IPS DF 4.7 (cell line): ENCODE measurements at regions not wholly inside any gene's neighbourhood (a gene's known extent, or its start where the extent isn't known, plus 50 kb on each side); places are given as distances from the start of the nearest gene placed in this dataset.
"Not testable (repeated sequence)": the region's sequence is repeated elsewhere in the genome, so short reads cannot be mapped to it uniquely, and the experiment has no call there.

ENCODE experiments used
- DNase-seq: peaks from one replicate; pipeline ENCODE4 v3.0.0-alpha.2; 2013; ENCODE audit warnings: low spot score; ENCODE audit errors: extremely low read depth

DNA sequence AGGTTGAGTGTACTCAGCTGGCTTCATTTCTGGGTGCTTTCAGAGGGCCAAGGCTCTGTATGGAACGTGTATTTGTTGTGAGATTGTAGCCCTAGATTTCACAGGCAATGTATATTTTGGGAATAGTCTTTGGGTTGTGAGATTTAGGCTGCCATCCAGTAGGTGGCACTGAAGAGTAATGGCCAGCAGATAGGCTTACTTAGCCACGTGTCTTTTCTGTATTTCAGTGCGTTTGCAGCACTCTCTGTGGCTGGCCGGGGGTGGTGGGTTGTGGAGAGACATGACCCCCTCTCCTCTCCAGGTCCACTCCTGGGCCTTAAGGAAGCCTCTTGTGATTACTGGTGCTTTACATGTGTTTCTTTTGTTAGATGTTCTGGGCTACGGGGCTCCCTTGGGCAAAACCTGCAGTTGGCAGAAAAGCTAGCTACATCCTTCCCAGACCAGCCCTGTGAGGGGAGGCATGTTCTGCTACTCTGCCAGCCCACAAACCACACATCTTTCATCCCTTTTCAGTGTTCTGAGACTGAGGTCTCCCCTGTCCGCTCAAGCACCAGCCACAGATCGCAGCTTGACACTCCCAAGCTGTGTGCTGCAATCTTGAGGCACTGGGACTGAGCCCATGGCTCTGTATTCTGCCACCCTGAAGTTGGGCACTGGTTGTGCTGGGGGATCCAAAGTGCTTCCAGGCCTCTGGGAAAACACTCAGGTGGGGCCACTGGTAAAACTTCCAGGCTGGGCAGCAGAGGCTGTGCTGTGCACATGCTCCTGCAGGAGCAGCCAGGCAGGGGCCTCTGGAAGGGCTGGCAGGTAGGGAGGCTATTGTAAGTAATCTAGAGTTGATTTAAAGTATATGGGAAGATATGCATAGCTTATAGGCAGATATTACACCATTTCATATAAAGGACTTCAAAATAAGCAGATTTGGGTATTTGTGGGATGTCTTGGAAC lies 1096.8 kb upstream of the PCDH20 start:
- peak; percentile 53 for DNase-seq

DNA sequence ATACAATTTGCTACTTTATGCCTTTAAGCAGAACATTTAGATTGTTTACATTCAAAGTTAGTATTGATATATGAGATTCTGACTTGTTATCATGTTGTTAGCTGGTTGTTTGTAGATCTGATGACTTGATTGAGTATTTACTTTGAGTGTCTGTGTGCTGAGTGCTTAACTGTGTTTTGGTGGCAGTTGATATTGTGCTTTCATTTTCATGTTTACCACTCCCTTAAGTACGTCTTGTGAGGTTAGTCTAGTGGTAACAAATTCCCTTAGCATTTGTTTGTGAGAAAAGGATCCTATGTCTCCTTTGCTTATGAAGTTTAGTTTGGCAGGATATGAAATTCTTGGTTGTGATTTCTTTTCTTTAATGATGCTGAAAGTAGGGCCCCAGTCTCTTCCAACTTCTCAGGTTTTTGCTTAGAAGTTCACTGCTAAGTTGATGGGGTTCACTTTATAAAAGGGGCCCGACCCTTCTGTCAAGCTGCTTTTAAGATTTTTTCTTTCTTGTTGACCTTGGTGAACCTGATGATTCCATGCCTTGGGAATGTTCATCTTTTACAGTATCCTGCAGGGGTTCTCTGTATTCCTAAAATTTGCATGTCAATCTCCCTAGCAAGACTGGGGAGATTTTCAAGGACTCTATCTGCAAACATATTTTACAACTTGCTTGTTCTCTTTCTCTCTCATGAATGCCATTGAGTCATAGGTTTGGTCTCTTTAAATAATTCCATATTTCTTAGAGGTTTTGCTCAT lies 1095.4 kb upstream of the PCDH20 start:
- DNase-seq = peak; percentile 58

DNA sequence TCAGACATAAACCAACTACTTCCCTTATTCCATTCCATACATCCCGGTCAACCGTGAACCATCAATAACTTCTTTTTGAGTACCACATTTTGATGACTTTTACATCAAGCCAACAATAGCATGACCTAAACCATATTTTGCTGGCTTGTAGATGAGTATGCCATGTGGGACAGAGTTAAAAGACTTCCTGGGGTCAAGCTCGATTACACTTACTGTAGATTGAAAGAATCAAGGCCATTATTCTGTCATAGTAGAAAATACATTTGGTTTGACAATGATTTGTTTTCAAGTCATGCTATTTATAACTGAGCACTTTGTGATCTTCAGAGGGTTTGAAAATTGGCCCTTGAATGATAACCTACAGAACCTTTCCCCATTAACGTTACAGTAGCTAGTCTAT lies 1086.9 kb upstream of the PCDH20 start:
- no peak for DNase-seq

DNA sequence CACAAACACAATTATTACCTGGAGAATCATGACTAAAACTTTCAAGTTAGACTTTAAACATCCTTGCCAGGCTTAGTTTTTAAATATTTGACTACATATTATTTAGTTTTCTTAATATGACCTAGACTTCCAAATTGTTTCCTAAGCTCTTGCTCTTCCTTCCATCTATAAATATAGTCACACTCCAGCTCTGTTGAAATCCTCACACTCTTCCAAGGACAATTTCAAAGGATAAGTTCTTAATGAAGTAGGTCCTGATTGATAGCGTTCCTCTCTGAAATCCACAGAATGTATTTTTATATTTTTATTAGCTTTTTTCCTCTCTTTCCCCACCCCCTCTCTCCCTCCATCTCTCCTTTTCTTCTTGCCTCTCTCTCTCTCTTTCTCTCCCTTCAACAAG lies 1074.1 kb upstream of the PCDH20 start:
- no peak for DNase-seq

DNA sequence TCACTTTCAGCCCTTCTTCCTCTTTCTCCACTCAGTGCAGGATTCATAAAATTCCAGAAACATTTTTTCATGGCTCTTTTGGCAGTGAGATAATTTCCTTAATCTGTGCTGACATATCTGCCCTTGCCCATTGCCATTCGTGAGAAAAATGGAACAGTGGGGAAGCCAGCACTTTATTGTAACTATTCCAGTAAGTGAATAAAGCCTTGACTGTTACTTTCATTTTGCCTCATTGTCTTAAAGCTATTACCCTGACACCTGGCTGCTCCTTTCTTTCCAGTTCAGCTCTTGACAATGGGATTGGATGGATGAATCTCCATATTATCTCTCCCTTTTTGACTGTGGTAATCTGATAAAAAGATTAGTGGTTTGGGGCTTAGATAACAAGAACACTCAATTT lies 1068.1 kb upstream of the PCDH20 start:
- no peak for DNase-seq

DNA sequence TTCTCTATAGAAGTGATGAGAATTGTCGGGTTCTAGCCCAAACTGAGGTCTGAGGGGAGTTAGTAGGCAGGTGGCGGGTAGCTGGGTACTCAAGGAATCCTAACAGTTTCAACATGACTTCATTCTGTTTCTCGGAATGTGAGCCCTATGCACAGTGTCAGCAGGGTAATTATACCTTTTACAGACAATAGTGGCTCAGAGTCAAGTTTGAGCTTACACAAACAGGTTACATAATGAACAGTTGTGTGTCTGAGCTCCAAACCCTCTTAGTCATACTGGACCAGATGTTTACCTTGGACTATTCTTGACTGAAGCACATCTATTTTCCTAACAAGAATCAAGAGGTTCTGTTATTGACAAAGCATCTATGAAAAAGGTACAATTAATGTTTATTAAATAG lies 1066.7 kb upstream of the PCDH20 start:
- no peak for DNase-seq

DNA sequence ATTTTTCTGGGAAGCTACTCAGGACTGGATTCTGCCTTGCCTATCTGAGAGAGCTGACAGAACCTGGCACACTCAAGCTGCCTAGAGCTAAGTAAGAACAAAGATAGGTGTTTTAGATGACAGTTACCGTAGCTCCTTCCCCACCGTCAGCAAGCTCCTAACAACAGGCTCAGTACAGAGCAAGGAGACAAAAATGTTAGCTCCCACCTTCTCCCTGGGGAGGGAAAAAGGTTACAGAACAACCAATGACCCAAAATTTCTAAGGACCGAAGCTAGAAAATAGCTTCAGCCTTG lies 1058.2 kb upstream of the PCDH20 start:
- no peak for DNase-seq

DNA sequence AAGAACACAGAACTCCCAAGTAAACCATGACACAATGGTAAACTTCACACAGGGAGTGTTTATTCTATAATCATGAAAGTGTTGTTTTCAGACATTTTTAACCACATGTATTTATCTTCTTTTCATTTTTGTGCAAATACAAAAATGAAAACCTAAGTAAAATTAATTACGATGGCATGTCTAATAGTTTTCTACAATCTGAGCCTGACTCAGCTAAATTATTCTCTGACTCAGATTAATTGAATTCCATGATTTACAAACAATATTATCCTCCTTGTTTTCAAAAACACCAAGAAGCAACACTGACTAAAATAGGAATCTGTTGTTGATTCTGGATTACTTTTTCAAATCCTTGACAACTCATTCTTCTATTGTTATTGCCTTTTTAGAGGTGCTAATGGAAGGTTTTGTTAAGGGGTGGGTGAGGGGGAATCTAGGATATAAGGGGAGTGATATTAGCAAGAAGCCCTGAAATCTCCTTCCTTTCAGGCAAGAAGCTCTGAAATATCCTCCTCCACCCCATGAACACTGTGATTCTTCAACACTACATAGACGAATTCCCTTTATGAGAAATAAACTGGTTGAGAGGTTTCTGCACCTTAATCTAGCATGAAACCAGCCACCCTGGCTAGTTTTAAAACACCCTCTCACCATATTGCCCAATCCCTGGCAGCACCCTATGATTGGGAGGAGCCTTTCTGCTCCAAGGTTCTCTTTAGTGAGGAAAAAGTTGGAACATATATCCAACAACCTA lies 1057.7 kb upstream of the PCDH20 start:
- no peak for DNase-seq

DNA sequence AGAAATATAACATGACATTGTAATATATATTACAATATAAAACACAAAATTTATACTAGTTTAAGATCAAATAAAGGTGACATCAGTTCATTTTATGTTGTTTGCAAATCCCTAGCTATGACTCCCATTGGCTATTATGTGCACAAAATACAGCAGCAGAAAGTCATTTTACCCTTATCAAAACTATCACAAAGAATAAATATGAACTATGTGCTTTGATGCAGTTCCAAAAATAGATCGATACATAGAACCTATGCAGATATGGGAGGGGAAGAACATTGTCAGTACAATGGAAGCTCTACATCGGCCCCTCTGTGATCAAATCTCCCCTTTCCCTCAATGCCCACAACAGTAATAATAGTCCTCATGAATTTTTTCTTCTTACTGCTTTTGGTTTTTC lies 1038.1 kb upstream of the PCDH20 start:
- DNase-seq = no peak

DNA sequence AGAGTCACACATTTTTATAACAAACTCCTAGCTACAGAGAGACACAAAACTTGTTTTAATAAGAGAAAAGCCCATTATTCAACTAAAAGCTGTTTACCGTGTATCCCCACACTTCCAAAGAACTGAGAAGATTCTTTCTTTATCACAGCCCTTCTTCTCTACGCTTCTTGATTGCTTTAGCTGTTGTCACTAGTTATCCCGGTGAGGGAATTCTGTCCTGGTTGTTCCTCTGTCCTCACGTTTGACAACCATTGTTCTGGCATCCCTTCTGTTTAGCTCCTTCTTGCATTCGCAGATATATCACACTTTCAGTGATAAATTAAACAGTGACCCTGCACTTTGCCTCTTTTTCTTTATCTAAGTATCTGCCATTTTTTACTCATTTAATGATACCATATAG lies 1035.1 kb upstream of the PCDH20 start:
- DNase-seq = no peak

DNA sequence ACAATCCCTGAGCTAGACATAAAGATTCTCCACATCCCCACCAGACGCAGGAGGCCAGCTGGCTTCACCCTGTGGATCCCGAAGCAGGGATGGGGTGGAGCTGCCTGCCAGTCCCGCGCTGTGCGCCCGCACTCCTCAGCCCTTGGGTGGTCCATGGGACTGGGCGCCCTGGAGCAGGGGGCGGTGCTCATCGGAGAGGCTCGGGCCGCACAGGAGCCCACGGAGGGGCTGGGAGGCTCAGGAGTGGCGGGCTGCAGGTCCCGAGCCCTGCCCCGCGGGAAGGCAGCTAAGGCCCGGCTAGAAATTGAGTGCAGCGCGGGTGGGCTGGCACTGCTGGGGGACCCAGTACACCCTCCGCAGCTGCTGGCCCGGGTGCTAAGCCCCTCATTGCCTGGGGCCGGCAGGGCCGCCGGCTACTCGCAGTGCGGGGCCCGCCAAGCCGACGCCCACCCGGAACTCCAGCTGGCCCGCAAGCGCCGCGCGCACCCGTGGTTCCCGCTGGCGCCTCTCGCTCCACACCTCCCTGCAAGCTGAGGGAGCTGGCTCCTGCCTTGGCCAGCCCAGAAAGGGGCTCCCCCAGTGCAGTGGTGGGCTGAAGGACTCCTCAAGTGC lies 1032.2 kb upstream of the PCDH20 start:
- DNase-seq = not testable (repeated sequence)

DNA sequence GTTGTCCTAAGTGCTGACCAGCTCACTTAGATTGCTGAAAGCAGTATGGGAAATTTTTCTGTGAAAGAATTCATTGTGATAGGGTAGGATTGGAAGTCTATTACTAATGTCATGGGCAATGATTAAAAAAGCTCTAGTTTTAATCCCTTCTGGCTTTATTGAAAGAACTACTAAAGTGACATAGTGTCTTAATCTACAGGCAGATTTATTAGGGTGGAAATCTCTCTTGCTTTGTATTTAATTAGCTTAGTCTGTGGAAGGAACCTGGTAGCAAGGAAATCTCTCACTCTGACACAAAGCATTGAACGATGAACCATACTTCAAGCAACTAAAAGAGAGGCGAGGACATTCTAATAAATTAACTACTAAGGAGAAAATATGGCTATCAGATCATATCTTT lies 1029.2 kb upstream of the PCDH20 start:
- DNase-seq = no peak

DNA sequence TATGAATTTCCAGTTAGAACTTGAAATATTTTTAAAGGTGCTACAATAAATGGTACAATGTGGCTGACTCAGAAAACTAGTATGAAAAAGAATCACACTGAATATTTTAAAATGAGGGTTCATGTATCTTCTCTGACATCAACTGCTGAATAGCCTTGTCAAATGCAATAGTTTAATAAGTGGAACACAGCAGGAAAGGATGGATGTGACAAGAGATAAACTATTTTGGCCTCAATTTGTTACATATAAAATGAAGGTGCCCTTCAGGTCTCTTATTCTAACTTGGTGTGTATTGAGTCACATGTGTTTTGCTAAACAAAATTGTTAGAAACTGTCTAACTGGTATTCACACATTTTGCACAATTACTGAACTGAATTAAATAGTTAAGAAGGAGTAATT lies 1018.4 kb upstream of the PCDH20 start:
- no peak for DNase-seq

DNA sequence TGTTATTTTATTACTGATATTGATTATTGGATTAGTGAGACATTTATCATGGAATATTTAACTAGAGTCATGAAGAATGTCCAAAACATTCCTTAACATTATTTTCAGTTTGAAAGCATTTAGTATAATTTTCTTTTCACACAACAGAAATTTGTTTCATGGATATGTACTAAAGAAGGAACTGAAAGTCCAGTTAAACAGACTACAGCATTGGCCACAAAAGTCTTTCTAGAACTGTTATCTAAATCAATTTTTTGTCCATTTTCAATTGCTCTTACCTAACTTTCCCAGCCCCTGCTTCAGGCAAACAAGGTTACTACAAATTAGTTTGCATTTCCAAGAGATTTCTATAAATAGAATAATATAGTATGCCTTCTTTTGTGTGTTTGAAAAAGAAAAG lies 1018.0 kb upstream of the PCDH20 start:
- DNase-seq = no peak

DNA sequence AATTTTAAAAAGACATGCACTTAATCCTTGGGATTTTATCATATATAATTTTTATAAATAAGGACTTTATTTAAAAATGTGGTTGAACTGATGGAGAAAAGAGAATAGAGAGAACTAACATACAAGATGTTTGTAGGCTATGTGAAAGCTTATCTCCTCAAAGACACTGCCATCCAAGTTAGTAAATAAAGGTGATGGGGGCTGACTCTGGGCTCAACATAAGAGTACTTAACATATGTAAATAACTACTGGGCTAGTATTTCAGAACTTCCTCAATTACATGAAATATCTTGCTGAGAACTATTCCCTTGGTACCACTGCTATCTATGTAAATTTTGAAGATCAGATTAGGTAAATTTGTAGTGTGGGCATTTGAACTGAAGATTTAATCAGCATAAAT lies 1017.3 kb upstream of the PCDH20 start:
- no peak for DNase-seq

DNA sequence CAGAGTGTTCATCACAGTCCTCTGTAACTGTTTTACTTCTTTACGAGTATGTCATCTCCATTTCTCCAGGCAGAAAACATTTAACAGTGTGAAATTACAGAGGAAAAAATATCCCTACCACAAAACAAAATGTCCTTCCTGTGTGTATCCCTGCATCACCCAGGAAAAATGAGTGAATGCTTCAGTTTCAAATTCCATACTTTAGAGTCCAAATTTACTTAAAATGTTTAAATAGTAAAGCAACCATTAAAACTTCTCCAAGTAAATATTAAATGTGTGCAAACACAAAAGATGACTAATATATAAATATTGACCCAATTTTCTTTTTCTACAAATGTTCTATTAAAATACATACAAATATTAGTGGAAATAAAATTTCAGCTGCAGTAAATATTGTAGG lies 1016.6 kb upstream of the PCDH20 start:
- DNase-seq = no peak

DNA sequence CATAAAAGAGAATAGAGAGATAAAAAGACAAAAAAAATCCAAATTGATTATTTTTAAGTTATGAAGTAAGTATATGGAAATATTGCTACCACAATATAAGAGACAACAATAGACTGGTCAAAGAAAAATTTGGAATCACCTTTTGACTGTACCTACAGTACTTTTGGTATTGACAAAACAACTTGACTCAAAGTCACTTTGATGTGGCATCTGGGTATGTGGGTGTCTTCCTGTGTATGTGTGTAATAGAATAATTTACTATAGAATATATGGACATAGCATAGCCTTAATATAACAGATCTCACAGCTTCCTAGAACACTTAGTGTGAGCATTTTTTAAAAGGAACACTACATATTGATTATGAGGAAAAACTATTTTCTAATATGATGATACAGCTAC lies 1016.2 kb upstream of the PCDH20 start:
- DNase-seq = no peak

DNA sequence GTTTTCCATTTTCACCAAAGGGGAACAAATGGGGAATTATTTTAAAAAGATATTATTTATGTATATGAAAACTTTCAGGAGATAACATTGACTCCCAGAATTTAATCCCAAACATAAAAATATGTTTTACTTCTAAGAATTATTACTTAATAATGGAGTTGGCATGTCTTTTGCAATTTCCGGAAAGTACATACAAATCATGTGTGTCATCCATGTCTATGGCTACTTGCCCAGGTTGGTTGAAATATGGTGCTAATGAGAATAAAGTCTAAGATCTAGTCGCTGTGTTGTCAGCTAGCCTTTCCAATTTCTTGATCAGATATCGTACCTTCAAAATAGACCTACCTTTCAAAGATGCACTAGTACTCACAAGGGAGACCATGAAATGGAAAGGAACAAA lies 1003.2 kb upstream of the PCDH20 start:
- DNase-seq = no peak

DNA sequence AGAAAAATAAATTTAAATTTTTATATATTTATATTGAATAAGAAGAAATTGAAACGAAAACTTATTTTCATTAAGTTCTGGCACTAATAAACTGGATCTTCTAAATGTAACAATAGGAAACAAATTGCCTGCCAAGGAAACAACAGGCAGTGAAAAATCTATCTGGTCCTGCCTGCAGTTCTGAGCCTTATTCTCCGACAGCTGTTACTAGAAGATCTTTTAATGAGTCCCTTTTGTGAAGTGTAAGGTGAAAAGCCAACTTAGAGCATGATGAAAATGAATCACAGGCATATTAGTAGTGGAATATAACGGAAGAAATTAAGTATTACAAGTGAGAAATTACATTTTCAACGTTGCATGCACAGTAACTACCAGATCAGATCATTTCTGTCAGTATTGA lies 1002.7 kb upstream of the PCDH20 start:
- DNase-seq = no peak

DNA sequence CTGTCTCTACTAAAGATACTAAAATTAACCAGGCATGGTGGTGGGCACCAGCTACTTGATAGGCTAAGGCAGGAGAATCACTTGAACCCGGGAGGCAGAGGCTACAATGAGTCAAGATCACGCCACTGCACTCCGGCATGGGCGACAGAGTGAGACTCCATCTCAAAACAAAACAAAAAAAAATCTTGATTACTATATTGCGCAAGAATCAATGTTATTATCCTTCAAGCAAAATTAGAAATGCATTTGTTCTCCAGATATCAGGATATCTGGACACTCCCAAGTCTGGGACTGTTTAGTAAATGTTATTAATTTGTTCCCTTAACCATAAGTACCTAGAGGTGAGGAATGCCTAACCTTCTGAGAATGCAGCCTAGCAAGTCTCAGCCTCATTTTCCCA lies 992.2 kb upstream of the PCDH20 start:
- DNase-seq = no peak

DNA sequence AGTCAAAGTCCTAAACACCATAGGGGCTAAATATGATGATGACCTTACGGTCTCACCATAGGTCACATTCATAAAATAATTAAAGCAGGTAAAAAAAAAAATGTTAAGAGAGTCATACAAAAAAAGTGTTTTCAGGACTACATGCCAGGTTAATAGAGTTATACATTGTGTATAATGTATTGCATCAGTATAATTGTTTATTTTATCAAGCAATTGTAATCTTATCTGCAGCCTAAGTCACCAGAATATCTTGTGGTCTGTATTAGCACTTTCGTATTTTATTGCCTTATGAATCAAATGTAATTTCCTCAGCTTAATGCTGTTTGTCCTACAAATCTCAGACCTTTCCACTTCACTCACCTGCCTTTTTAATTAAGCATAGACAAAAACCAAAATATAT lies 972.9 kb upstream of the PCDH20 start:
- no peak for DNase-seq

DNA sequence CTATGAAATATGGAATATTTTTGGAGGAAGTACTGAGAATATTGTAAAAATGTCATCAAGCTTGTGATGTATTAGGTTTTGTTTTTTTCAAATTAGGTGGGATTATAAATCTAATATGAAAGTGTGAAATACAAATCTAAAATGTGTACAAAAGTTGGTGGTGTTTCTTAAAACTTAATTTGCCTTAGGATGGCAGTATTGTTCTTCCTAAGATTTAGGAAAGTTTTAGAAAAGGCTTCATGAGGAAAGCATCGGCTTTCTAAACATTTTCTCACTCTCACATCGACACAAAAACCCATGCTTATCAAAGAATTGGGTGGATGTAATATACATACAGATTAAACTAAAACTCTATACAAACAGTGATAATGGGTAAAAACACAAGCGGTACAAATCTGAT lies 972.0 kb upstream of the PCDH20 start:
- no peak for DNase-seq
